HG02840 (cell line): ENCODE measurements at regions not wholly inside any gene's neighbourhood (a gene's known extent, or its start where the extent isn't known, plus 50 kb on each side); places are given as distances from the start of the nearest gene placed in this dataset.
"Not testable (repeated sequence)": the region's sequence is repeated elsewhere in the genome, so short reads cannot be mapped to it uniquely, and the experiment has no call there.

Experiments used
- ATAC-seq: cut with Tn5 transposase; IDR thresholded peaks from one replicate; pipeline ENCODE4 v1.9.1; 2021; ENCODE audit warnings: mild to moderate bottlenecking, moderate library complexity, moderate number of reproducible peaks; ENCODE audit not compliant: unreplicated experiment, low FRiP score

GRCh38 chr13:59312776-59313175 is 851.0 kb downstream of the DIAPH3 start:
- no peak for ATAC-seq

GRCh38 chr13:59318320-59318930 is 845.3 kb downstream of the DIAPH3 start:
- no peak for ATAC-seq

GRCh38 chr13:59319276-59319675 is 844.5 kb downstream of the DIAPH3 start:
- no peak for ATAC-seq

GRCh38 chr13:59320021-59320420 is 843.7 kb downstream of the DIAPH3 start:
- ATAC-seq = no peak

- not testable (repeated sequence) for ATAC-seq
These were observed 839.3 kb downstream of the DIAPH3 start for GRCh38 chr13:59324401-59324800.

- ATAC-seq = no peak
These were observed 837.0 kb downstream of the DIAPH3 start for GRCh38 chr13:59326717-59327116.

GRCh38 chr13:59330764-59331163 is 833.0 kb downstream of the DIAPH3 start:
- ATAC-seq = no peak

- ATAC-seq = no peak
These were observed 830.8 kb downstream of the DIAPH3 start for GRCh38 chr13:59332966-59333365.

GRCh38 chr13:59337070-59337469 is 826.7 kb downstream of the DIAPH3 start:
- ATAC-seq = no peak

GRCh38 chr13:59340151-59340550 is 823.6 kb downstream of the DIAPH3 start:
- no peak for ATAC-seq

GRCh38 chr13:59340581-59340980 is 823.1 kb downstream of the DIAPH3 start:
- no peak for ATAC-seq

- ATAC-seq = no peak
These were observed 821.3 kb downstream of the DIAPH3 start for GRCh38 chr13:59342400-59342799.

- no peak for ATAC-seq
These were observed 820.6 kb downstream of the DIAPH3 start for GRCh38 chr13:59343132-59343531.

- no peak for ATAC-seq
These were observed 819.5 kb downstream of the DIAPH3 start for GRCh38 chr13:59343993-59344822.

- ATAC-seq = no peak
These were observed 818.4 kb downstream of the DIAPH3 start for GRCh38 chr13:59345311-59345710.

- no peak for ATAC-seq
These were observed 816.6 kb downstream of the DIAPH3 start for GRCh38 chr13:59346999-59347723.

GRCh38 chr13:59348617-59349016 is 815.1 kb downstream of the DIAPH3 start:
- no peak for ATAC-seq

- ATAC-seq = no peak
These were observed 811.1 kb downstream of the DIAPH3 start for GRCh38 chr13:59352600-59352999.

GRCh38 chr13:59354665-59355369 is 808.9 kb downstream of the DIAPH3 start:
- ATAC-seq = no peak

- no peak for ATAC-seq
These were observed 807.1 kb downstream of the DIAPH3 start for GRCh38 chr13:59356607-59357006.

GRCh38 chr13:59358014-59358413 is 805.7 kb downstream of the DIAPH3 start:
- ATAC-seq = no peak
